LHCN-M2 (cell line): ENCODE measurements at regions not wholly inside any gene's neighbourhood (a gene's known extent, or its start where the extent isn't known, plus 50 kb on each side); places are given as distances from the start of the nearest gene placed in this dataset.
A peak's percentile ranks its signal among the peaks of the same experiment; 100 is the strongest.

Experiments
- DNase-seq: peaks from one replicate; pipeline ENCODE4 v3.0.0-alpha.2; 2012; ENCODE audit warnings: low read depth

DNA sequence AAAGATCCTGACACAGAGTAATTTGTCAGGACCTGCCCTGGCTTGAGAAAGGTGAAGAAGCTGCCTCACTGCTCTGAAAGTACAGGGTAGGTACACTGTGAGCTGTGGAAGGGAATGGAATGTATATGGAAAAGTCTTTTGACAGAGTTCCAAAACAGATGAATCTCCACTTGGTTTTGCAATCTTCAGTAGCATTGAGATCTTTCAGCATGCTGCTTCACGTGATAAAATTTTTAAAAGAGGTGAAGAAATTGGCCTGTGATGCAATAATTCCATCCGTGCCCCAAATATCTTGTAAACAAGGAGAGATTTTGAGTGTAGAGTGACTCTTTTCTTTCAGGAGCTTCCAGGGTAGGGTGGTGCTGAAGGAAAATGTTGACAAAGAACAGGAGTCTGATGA is 123.1 kb downstream of the OSR1 start:
- DNase-seq: peak; percentile 72

DNA sequence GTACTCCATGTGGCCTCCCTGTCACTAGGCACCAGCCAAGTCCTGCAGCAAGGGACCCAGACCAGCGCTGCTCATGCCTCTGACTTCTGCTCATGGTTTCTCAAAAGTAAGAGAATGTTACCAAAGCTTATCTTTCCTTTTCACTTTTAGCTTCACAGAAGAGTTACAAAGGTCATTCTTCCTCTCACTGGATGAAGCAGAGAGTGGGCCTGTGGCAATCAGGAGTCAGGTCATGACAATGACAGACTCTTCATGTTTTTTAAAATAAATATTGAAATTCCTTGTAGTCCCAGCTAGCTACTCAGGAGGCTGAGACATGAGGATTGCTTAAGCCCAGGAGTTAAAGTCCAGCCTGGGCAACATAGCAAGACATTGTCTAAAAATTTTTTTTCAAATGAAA is 126.1 kb downstream of the OSR1 start:
- DNase-seq: no peak

DNA sequence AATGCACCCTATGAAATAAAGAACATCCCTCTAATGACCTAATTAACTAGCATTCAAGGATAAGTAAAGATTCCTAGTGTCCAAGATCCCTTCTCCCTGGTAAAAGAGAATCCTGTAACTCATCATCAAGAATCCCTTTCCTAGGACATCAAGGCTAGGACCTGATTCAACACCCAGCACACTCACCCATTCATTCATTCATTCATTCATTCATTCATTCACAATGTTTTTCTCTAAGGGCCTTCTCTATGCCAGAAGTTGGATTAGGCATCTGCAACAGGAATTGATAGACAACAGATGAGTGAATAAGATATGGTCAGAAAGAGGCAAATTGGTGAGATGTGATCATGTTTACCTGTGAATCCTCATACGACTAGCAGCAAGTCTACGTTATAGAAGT is 126.8 kb downstream of the OSR1 start:
- DNase-seq: no peak

DNA sequence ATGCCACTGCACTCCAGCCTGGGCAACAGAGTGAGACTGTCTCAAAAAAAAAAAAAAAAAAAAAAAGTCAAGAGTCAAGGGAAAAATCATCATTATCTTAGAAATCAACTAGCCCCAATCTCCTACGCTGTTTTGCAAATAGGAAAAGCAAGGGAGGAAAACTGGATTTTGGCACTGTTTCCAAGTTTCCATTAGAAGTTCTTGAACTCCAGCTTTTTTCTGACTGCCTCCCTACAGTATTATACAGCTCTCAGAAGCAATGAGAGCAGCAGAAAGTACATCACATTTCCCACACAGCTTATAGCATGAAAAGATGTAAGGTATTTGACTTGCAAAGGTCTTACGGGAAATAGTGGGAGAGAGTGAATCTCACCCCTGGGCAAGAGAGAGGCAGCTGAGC is 127.8 kb downstream of the OSR1 start:
- DNase-seq: no peak

DNA sequence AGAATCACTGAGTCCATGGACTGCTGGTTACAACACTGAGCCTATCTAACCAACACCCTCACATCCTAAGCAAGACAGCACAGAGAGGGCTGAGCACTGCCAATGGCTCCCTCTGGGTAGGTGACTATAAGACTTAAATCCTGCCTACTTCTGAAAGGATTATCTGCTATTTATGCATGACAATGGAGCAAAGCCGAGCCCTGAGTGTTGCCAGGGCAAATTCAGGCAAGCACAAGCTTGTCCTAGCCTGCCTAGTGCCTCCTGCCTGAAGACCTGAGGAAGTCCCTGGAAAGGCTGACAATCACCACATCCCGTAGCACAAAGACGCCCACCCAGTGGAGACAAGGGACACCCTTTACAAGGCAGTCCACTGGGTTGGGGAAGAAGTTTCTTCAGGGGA is 129.7 kb downstream of the OSR1 start:
- DNase-seq: no peak

DNA sequence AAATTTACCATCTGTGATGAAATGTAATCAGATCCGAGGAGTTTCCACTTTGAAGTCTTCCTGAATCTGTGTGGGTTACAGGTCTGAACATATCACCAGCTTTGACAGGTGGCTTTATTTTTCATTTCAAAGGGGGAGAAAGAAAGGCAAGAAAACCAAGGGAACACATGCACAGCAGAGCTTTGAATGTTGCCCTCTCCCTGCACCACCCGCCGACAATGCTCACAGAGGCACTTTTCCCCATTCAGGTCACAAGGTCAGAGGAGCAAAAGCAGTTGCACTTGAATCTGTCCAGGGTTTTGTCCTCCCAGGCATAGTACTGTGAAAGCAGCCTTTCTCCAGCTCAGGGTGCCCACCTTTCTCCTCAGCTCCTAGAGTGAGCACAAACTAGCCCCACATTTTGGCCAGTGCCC is 130.2 kb downstream of the OSR1 start:
- DNase-seq: no peak

DNA sequence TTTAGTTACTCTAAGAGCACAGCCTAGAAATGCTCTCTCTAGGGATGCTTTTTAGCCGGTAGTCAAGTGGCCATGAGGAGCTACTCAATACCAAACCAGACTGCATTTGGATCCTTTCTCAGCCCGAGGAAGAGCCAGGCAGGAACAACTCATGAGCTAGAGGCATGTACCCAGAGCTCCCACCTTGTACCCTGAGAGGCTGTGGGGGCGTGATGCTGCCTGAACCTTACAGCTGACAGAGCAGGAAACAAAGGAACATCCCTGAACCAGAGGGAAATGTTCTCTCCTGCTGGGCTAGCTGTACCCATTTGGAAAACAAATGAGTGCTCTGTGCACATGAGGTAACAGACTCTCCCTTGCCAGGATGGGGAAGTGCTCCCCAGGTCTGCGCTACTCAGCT is 131.6 kb downstream of the OSR1 start:
- no peak for DNase-seq

DNA sequence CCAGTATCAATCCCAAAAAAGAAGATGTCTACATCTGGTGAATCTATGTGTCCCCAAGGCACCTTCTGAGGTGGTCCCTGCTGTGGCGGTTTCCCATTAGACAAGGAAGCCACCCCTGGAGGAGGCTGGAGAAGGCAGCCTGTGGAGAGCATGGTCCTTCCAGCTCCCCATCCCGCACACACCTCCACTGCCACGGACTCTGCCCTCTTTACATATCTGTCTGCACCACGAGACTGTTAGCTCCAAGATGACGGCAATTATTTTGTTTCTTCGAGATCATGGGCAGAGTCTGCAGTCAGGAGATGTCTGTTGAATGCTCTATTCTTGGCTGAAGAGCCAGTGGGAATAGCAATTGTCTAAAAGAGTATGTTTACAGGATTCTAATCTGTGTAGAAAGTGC is 132.0 kb downstream of the OSR1 start:
- DNase-seq: no peak

DNA sequence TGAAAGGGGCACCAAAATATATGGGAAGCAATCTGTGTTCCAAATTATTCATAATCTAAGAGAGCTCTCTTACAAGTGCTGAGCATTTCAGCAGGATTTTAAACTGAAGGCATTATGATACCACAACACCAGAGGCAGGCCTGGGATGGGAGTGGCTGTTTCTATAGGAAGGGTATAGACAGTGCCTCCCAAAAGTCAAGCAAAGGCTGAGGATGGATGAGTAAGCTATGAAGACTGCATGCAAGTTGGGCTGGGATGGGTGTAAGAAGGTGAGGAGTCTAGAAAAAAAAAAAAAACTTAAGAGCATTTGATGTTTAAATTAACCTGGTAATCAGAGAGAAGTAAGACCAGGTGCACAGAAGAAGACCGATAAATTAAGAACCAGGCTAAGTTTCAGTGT is 132.5 kb downstream of the OSR1 start:
- no peak for DNase-seq

DNA sequence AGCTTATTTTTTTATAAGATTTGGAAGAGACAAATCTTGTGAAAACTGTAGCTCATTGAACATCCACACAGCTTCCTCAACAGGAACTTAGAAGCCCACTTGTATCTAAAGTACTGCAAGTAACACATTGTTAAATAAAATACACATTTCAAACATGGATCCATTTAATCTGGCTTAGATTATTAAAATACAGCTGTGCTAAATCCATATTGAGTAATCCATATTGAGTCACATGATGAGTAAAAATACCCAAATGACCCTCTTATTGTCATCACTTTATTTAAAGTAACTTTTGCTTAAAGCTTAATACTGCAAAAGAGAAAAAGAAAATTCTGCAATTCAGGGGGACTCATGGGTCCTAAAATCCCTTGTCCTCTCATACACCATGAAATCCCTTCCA is 133.3 kb downstream of the OSR1 start:
- no peak for DNase-seq

DNA sequence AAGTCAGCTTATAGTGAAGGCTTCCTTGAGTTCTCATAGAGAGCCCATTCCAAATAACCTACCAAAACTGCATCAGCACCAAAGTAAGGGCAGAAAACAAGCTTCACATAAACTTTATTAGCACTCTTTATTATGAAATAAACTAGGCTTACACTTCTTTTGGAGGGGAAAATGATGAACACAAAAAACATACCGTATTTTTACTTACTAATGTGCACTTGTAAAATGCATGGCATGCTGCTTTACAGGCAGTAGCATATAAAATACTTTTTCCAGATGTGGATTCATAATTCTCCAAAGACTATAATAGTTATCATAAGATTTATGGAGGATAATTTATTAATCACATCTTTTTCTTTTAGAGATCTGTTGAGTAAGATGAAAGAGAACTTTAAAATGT is 133.9 kb downstream of the OSR1 start:
- DNase-seq: no peak

DNA sequence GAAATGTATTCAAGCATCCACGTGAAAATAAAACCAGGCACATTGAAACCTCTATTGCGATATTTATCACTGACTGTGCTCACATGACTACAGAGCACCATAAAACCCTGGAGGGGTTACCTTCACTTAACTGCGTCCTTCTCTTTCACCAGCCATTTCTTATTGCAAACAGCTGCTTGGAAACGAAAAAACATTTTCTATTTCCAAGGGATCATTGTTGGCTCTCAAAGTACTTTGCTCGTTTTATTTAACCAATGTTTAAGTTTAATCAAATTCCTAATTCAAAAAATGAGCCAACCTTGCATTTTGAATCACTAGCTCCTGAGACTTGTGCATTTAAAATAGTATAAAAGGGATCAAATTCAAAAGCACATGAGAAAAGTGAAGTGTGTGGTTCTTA is 134.4 kb downstream of the OSR1 start:
- no peak for DNase-seq

DNA sequence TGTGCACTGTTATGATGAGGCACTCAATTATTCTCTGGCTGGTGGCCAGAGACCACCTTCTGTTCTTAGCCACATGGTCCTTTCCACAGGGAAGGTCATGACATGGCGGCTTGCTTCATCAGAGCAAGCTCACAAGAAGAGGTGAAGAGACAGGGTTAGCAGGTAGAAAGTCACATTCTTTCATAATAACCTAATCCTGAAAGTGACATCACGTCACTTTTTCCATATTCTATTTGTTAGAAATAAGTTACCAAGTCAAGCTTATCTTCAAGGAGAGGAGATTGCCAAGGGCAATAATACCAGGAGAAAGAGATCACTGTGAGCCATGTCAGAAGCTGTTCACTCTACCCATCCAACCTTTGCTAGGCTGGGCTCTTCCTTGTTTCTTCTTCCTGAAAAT is 139.4 kb downstream of the OSR1 start:
- no peak for DNase-seq

DNA sequence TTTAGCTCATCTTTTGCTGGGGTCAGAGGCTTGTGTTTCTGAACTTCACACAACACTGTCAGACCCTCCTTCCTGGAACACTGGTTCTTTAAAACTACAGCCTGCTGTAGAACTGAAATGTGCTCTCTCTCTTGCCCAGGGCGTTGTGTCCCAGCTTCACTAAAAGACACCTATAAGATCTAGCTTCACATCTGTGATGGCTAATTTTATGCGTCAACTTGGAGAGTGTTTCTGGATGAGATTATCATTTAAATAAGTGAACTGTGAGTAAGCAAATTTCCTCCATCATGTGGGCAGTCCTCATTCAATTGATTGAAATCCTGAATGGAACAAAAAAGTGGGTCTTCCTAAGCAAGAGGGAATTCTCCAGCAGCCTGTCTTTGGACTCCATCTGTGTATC is 140.3 kb downstream of the OSR1 start:
- no peak for DNase-seq

DNA sequence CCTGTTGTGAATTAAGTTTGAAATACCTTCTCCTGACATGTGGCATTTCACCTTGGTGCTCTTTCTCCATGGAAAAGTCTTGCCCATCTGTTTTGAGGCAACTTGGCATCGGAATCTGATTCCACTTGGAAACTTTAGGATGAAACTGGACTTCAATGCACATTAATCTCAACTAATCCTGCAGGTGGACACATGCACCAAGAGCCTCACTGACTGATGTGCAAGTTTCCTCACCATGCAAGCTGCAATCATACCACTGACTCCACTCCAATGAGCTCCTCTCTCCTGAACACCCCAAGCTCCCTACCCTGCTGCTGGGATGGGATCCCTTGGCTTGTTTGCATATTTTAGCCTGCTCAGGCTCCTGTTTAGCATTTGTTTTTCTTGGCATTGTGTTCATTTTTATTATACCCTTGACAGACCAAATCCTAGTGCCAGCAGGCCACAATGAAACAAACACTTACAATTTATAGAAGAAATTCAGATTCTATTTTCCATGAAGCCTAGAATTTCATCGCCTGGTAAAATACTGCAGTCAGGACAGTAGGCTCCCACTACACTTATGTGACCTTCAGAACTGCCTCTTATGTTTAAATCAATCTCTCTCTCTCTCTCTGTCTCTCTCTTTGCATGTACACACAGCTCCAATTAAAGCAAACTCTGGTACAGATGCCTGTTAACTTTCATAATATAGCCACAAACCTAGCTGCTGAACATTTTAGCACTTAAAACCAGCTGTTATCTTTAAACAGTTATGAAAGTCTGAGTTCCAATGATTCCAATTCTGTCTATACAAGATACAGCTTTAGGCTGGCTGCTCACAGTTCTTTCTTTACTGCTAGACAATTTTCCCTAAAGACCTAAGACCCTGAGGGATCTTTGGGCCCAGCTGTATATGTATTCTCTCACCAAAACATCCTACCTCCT is 141.5 kb downstream of the OSR1 start:
- peak; percentile 36 for DNase-seq

DNA sequence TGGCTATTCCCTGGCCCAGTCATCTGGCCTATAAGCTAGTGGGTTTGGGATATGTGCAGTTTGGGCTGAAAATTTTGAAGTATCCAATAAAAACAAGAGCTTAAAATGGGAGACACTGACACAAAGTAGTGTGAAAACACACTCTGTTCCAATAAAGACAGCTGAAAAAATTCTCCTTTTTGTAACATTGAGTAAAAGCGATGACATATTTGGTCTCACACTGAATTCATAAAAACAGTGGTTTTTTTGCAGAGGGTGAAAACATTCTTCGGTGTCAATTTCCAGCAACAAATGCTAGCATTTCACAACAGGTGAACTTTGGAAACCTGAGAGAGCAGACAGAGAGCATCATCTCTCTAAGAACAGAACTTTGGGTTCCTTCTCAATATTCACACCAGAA is 142.2 kb downstream of the OSR1 start:
- DNase-seq: peak; percentile 83

DNA sequence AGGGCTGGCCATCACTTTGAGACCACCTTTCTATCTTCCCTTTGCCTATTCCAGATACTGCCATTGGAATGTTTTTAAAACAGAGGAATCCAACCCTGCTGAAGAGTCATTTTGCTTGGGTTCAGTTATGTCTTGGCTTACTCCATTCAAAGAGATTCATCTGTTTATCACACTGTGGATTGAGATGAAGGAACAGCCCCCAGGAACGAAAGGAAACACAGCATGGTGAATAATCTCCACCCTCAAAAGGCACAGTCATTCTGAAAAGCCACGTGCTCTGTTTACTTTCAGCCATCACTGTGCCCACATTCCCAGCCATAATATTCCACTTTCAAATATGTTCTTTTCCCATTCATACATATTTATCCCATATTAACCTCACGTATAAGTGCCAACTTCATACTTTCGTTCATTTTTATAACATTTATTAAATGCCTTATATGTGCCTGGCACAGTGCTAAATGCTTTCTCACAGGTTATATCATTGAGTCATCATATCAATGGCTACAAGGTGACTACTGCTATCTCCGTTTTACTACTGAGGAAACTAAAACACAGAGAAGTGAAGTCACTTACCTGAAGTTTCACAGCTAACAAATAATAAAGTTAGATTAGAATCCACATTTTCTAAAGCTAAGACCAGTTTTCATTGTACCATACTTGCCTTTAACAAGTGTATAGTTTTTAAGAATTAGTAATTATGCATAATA is 143.6 kb downstream of the OSR1 start:
- DNase-seq: no peak

DNA sequence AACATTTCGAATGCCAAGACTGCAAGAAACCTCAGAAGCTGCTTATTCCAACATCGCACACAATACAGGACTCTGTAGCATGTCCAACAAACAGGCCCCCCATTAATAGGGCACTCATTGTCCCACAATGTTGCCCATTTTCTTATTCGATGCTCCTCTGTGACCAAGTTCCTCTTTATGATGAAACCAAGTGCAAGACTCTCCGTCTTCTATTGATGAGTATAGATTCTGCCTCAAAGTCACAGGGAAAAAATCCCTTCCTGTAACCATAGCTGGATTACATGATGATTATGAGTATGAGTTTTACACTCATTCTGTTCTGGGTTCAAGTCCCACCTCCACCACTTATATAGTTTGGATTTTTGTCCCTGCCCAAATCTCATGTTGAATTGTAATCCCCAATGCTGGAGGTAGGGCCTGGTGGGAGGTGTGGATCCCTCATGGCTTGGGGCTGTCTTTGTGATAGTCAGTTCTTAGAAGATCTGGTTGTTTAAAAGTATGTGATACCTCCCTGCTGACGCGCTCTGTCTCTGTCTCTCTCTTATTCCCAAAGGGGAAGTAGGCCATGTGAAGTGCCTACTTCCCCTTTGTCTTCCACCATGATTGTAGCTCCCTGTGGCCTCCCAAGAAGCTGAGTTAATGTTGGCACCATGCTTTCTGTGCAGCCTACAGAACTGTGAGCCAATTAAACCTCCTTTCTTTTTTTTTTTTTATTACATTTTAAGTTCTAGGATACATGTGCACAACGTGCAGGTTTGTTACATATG is 148.7 kb downstream of the OSR1 start:
- DNase-seq: no peak

DNA sequence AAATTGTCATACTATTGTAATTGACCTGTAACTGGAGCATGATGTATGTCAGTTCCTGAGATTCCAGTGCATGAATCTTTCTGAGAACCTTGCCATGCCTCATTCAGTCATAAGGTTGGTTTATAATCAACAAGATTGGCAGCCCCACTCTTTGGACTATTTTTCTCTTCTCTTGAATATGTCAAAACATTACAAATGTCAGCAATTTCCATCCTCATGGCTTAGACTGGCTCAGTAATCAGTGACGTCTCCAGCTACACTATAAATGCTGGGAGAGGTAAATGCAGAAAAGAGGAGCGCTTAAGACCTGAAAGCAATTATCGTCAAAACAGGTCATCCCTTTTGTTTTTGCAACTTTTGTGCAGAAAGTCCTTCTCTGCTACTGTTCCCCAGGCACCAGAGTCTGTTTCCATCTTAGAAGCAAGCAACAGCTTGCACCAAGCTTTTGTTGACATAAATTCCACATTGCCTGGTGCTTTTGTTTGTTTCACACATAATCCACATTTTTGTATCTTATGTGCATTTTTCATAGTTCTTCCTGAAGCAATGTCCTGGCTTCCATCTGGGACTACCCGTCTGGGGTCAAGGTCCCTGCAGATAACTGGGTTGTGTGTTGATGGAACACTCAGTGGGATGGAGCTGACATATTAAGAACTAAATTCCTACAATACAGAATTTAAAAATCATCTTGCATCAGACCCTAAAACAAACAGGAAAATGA is 149.8 kb downstream of the OSR1 start:
- no peak for DNase-seq

DNA sequence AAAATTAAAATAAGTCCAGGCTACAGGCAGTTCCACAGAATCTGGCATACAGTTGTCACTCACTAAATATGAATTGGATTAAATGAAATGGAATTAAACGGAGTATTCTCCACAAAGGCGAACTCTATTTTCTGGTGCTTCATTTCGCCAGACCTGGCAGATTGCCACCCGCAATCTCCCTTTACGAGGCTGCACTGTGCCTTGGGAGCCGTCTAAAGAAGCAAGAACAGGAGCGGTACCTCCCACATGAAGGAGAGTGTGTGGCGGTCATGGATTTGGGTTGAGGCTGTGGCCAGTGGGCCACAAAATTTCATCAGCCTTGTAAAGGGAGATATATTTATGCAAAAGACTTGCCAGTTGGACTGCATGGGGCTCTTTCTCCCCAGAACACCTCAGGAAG is 151.0 kb downstream of the OSR1 start:
- DNase-seq: no peak

DNA sequence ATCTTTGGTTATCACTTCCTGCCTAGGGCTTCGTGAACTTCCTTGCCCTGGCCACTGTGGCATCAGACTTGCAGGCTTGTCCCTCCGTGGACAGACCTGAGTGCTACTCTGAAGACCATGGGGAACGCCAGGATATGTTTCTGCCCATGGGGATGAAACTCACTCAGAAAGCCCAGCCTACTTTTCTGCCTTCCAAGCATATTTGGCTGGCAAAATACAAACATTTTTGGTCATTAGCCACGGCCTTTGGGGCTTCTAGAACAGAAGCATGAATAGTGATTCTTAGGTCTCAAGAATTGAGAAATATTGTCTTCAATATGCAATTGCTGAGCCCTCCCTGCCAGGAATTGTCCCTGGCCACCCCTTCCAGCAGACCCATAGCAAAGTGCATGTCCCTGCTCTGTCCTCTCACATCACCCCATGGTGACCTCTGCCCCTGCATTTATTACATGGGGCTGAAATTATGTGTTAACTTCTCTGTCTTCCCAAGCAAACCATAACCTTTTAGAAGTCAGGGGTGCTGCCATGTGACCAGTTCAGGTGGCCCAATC is 152.4 kb downstream of the OSR1 start:
- DNase-seq: no peak
